Hepatocyte (in vitro differentiated cells): ENCODE measurements at regions not wholly inside any gene's neighbourhood (a gene's known extent, or its start where the extent isn't known, plus 50 kb on each side); places are given as distances from the start of the nearest gene placed in this dataset.

Experiments
- DNase-seq: peaks from one replicate; pipeline ENCODE4 v3.0.0-alpha.2; 2016; ENCODE audit warnings: low spot score
- H2AFZ ChIP-seq: fragments of 200-600 bp; sonication (generic); 2 replicates; pipeline ENCODE4 v1.6.0; 2016; ENCODE audit warnings: antibody characterized with exemption, mild to moderate bottlenecking
- H3K27ac ChIP-seq: fragments of 200-600 bp; sonication (generic); 2 replicates; pipeline ENCODE4 v1.5.1; 2016; ENCODE audit warnings: mild to moderate bottlenecking
- H3K27me3 ChIP-seq: fragments of 200-600 bp; sonication (generic); 2 replicates; pipeline ENCODE4 v1.6.1; 2016
- H3K36me3 ChIP-seq: fragments of 200-600 bp; sonication (generic); replicated peaks from 2 replicates; pipeline ENCODE4 v1.5.1; 2016; ENCODE audit warnings: low read depth; ENCODE audit not compliant: insufficient read depth
- H3K4me1 ChIP-seq: fragments of 200-600 bp; sonication (generic); 2 replicates; pipeline ENCODE4 v1.5.1; 2016; ENCODE audit warnings: mild to moderate bottlenecking, moderate library complexity; ENCODE audit not compliant: insufficient read depth
- H3K4me2 ChIP-seq: fragments of 200-600 bp; sonication (generic); 2 replicates; pipeline ENCODE4 v1.6.0; 2016
- H3K4me3 ChIP-seq: fragments of 200-600 bp; sonication (generic); 2 replicates; pipeline ENCODE4 v1.5.1; 2016; ENCODE audit warnings: mild to moderate bottlenecking
- H3K79me2 ChIP-seq: fragments of 200-600 bp; sonication (generic); 2 replicates; pipeline ENCODE4 v1.6.0; 2017; ENCODE audit warnings: mild to moderate bottlenecking
- H3K9me2 ChIP-seq: fragments of 200-600 bp; sonication (generic); replicated peaks from 2 replicates; pipeline ENCODE4 v1.6.0; 2017; ENCODE audit warnings: mild to moderate bottlenecking; ENCODE audit not compliant: insufficient read depth
- H3K9me3 ChIP-seq: fragments of 200-600 bp; sonication (generic); 2 replicates; pipeline ENCODE4 v1.5.1; 2016; ENCODE audit warnings: low read depth, mild to moderate bottlenecking
- H4K20me1 ChIP-seq: fragments of 200-600 bp; sonication (generic); 2 replicates; pipeline ENCODE4 v1.6.0; 2016; ENCODE audit warnings: mild to moderate bottlenecking; ENCODE audit not compliant: insufficient read depth, poor library complexity, severe bottlenecking
- CTCF ChIP-seq: fragments of 200-600 bp; sonication (generic); IDR thresholded peaks from 2 replicates; pipeline ENCODE4 v1.5.1; 2016; ENCODE audit warnings: antibody characterized with exemption, mild to moderate bottlenecking; ENCODE audit not compliant: poor library complexity
- EZH2 ChIP-seq: fragments of 200-600 bp; sonication (generic); IDR thresholded peaks from 2 replicates; pipeline ENCODE4 v1.6.1; 2016; ENCODE audit warnings: antibody characterized with exemption, mild to moderate bottlenecking, borderline replicate concordance
- EZH2phosphoT487 ChIP-seq: fragments of 200-600 bp; sonication (generic); IDR thresholded peaks from one replicate; pipeline ENCODE4 v1.6.1; 2018; ENCODE audit warnings: antibody characterized with exemption, mild to moderate bottlenecking, low read depth, moderate library complexity; ENCODE audit not compliant: unreplicated experiment, severe bottlenecking
- whole genome bisulfite sequencing: methylation state at CpG from one replicate; pipeline ENCODE4 v1.1.6; 2016; ENCODE audit warnings: low lambda C conversion rate; ENCODE audit errors: missing lambda C conversion rate; 5-methylcytosine and 5-hydroxymethylcytosine counted together

DNA sequence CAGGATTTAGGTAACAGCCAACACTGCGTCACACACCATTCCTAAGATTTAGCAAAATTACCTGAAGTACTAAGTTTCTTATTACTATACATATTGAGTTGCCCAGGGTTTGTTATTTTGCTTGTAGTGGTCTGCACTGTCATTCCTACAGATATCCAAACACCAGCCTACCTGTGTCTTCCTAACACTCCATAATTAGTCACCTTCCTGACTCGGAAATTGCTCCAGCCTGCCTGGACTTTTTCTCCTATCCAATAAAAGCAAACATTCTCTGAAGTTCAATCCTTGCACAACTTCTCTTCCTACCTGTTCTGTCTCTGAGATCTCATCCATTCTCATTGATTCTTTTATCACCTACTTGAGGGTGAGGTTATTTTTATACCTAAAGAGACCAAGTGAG, 243.9 kb downstream of the NR2F1-AS1 start:
- no peak overlapping the region for H3K4me3 ChIP-seq
- H3K9me2 ChIP-seq = no peaks in the 10 kb centered on the region
- no peak overlapping the region for H2AFZ ChIP-seq
- H3K4me2 ChIP-seq = no peak overlapping the region
- no peaks in the 10 kb centered on the region for H3K79me2 ChIP-seq
- H3K4me1 ChIP-seq = no peaks in the 10 kb centered on the region
- H3K36me3 ChIP-seq = no peaks in the 10 kb centered on the region
- WGBS = 84% methylated on average over 2 of the region's 2 CpGs
- no peak overlapping the region for H3K27ac ChIP-seq
- DNase-seq = no peak
- no peaks in the 10 kb centered on the region for H3K9me3 ChIP-seq
- no peaks in the 10 kb centered on the region for H4K20me1 ChIP-seq
- TF ChIP-seq EZH2 (no peak), EZH2phosphoT487 (no peak), CTCF (no peak)
- no peaks in the 10 kb centered on the region for H3K27me3 ChIP-seq

- H3K27me3 ChIP-seq = no peaks in the 10 kb centered on the region
- H3K4me2 ChIP-seq = no peak overlapping the region
- no peaks in the 10 kb centered on the region for H3K36me3 ChIP-seq
- H4K20me1 ChIP-seq = no peaks in the 10 kb centered on the region
- H3K4me1 ChIP-seq = no peaks in the 10 kb centered on the region
- H3K4me3 ChIP-seq = no peak overlapping the region
- 91% methylated on average over 3 of the region's 3 CpGs for WGBS
- no peaks in the 10 kb centered on the region for H3K9me2 ChIP-seq
- no peak overlapping the region for H3K27ac ChIP-seq
- no peaks in the 10 kb centered on the region for H3K79me2 ChIP-seq
- DNase-seq = no peak
- H2AFZ ChIP-seq = no peak overlapping the region
- TF ChIP-seq EZH2 = no peak
- TF ChIP-seq CTCF = no peak
- TF ChIP-seq EZH2phosphoT487 = no peak
- H3K9me3 ChIP-seq = no peaks in the 10 kb centered on the region
These were observed 244.5 kb downstream of the NR2F1-AS1 start for GRCh38 chr5:93336330-93337110.

DNA sequence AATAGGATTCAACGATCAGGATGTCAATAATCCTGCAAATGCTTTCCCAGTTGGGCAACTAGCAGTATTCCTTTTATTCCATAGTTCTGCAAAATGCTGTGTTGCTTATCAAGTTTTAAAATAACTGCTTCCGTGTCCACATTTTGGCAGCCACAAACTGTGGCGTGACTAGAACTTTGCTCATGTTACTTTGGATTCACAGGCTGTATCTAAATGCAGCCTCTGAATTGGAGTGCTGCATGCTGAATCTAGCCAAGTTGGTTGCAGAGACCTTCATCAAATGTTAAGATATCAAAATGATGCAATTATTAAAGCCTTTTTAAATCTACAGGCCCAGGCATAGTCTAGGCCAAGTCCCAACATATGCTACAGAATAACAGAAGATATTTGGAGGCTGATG, 249.2 kb downstream of the NR2F1-AS1 start:
- no peak for DNase-seq
- no peaks in the 10 kb centered on the region for H3K4me1 ChIP-seq
- H3K4me3 ChIP-seq = no peak overlapping the region
- TF ChIP-seq EZH2phosphoT487 = no peak
- TF ChIP-seq EZH2 = no peak
- no peak for TF ChIP-seq CTCF
- H3K36me3 ChIP-seq = no peaks in the 10 kb centered on the region
- H3K79me2 ChIP-seq = no peaks in the 10 kb centered on the region
- no peaks in the 10 kb centered on the region for H3K9me2 ChIP-seq
- H3K27ac ChIP-seq = no peak overlapping the region
- H3K27me3 ChIP-seq = no peaks in the 10 kb centered on the region
- no peak overlapping the region for H2AFZ ChIP-seq
- H3K4me2 ChIP-seq = no peak overlapping the region
- H4K20me1 ChIP-seq = no peaks in the 10 kb centered on the region
- 92% methylated on average over 3 of the region's 3 CpGs for WGBS
- no peaks in the 10 kb centered on the region for H3K9me3 ChIP-seq
